Tibial artery (tissue), 4 donors: ENCODE measurements at regions not wholly inside any gene's neighbourhood (a gene's known extent, or its start where the extent isn't known, plus 50 kb on each side); places are given as distances from the start of the nearest gene placed in this dataset.
"Not testable (repeated sequence)": the region's sequence is repeated elsewhere in the genome, so short reads cannot be mapped to it uniquely, and the experiment has no call there.

Experiments used
- DNase-seq, 2 donors: peaks; one replicate each; pipeline ENCODE4 v3.0.0-alpha.2; 2019
- H3K27ac ChIP-seq, 2 donors: fragments of 200-600 bp; sonication (generic) in 1 of 2; 1 replicate in 1 of 2; 2 replicates in 1 of 2; pipeline ENCODE4 v1.5.1; 2018 to 2019; ENCODE audit warnings: mild to moderate bottlenecking in 1 of 2
- H3K27me3 ChIP-seq, 2 donors: fragments of 200-600 bp; sonication (generic) in 1 of 2; one replicate each; pipeline versions ENCODE4 v1.5.1 to v1.6.0; 2016 to 2019
- H3K36me3 ChIP-seq, 3 donors: fragments of 200-600 bp; sonication (generic) in 2 of 3; one replicate each; pipeline ENCODE4 v1.5.1; 2016 to 2019; ENCODE audit warnings: mild to moderate bottlenecking in 2 of 3
- H3K4me1 ChIP-seq, 4 donors: fragments of 200-600 bp; sonication (generic) in 2 of 4; 1 replicate in 3 of 4; 2 replicates in 1 of 4; pipeline ENCODE4 v1.5.1; 2016 to 2019
- H3K4me3 ChIP-seq, 2 donors: fragments of 200-600 bp; sonication (generic) in 1 of 2; 1 replicate in 1 of 2; 2 replicates in 1 of 2; pipeline ENCODE4 v1.5.1; 2018 to 2019; ENCODE audit warnings: mild to moderate bottlenecking in 2 of 2
- H3K9me3 ChIP-seq, 3 donors: fragments of 200-600 bp; sonication (generic) in 1 of 3; one replicate each; pipeline ENCODE4 v1.5.1; 2016 to 2019
- intact Hi-C: fragments of 100-400 bp; cut with DNase I; formaldehyde crosslinking; loops from one replicate; pipeline ENCODE4 v1.15.0; 2023; ENCODE audit warnings: low total_unique reads
- TF ChIP-seq, protein P1 (sequence below), 2 experiments: fragments of 200-600 bp in 1 of 2; fragments of 450-650 bp in 1 of 2; IDR thresholded peaks; one replicate each; pipeline ENCODE4 v1.5.1; 2017 to 2019; ENCODE audit warnings: antibody characterized with exemption in 2 of 2, mild to moderate bottlenecking in 1 of 2, moderate library complexity in 1 of 2

DNA sequence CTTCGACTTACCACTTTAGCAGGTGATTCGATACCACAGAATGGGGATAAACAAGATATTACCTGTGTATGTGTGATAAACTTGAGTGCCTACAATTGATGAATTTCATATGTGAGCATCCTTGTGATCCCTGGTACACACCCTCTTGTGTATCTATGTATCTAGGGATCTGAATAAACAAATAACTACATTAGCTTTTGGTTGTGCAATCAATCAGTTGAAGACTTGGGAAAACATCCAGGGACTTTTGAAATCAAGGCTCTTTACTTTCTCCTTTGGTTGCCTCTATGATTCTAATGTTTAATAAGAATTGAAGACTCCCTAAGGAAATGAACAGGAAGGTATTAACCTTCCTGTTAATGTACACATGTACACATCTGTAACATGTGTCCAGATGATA, 97.3 kb upstream of the DCC start:
- intact Hi-C loops: no loop called here
- Histone ChIP-seq H3K9me3 (no peaks in the 10 kb centered on the region), H3K27me3 (no peaks in the 10 kb centered on the region), H3K27ac (no peak overlapping the region), H3K4me1 (no peaks in the 10 kb centered on the region), H3K36me3 (no peaks in the 10 kb centered on the region), H3K4me3 (no peak overlapping the region)
- TF ChIP-seq, protein P1, sequence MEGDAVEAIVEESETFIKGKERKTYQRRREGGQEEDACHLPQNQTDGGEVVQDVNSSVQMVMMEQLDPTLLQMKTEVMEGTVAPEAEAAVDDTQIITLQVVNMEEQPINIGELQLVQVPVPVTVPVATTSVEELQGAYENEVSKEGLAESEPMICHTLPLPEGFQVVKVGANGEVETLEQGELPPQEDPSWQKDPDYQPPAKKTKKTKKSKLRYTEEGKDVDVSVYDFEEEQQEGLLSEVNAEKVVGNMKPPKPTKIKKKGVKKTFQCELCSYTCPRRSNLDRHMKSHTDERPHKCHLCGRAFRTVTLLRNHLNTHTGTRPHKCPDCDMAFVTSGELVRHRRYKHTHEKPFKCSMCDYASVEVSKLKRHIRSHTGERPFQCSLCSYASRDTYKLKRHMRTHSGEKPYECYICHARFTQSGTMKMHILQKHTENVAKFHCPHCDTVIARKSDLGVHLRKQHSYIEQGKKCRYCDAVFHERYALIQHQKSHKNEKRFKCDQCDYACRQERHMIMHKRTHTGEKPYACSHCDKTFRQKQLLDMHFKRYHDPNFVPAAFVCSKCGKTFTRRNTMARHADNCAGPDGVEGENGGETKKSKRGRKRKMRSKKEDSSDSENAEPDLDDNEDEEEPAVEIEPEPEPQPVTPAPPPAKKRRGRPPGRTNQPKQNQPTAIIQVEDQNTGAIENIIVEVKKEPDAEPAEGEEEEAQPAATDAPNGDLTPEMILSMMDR (IDR thresholded peaks at IDR 0.05): no peak
- no peak for DNase-seq

DNA sequence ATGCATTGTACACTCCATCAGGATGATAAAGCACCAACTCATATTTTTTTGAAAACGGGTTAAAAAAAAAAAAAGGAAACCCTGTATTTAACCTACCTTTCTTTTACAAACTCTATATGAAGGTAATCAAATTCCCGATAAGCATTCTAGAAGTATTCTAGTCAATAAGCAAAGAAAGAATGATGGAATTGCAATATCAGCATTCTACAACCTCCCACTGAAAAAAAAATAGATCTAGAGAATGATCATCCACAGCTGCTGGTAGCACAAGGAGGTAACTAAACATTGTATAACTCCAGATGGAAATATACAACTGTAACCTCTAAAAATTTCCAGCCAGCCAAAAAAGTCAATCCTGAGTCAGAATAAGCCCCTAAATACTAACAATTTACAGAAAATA, 95.3 kb upstream of the DCC start:
- Histone ChIP-seq H3K9me3 (no peaks in the 10 kb centered on the region), H3K4me1 (no peaks in the 10 kb centered on the region), H3K27ac (no peak overlapping the region), H3K4me3 (no peak overlapping the region), H3K27me3 (no peaks in the 10 kb centered on the region), H3K36me3 (no peaks in the 10 kb centered on the region)
- intact Hi-C loops: no loop called here
- TF ChIP-seq, protein P1 (IDR thresholded peaks at IDR 0.05): no peak
- DNase-seq: no peak

DNA sequence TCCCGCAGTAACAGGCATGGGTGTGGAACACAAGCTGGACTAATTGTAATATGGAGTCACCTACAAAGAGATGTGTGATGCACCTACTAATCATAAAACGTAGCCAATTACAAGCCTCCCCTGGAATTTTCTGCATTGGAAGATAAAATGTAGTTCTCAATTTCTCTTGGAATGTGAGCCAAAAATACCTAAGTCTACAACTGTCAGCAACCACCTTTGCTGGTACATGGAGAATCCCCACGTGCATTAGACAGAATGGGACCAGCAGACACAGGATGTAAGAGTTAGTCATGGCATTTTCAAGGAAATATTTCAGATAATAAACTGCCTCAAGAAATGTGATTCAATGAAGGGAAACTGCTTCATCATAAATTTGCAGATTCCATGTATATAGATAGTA, 85.6 kb upstream of the DCC start:
- Histone ChIP-seq H3K27me3 (no peaks in the 10 kb centered on the region), H3K4me1 (no peaks in the 10 kb centered on the region), H3K4me3 (no peak overlapping the region), H3K36me3 (no peaks in the 10 kb centered on the region), H3K27ac (no peak overlapping the region), H3K9me3 (no peaks in the 10 kb centered on the region)
- TF ChIP-seq, protein P1 (IDR thresholded peaks at IDR 0.05): no peak
- intact Hi-C loops: no loop called here
- DNase-seq: no peak

DNA sequence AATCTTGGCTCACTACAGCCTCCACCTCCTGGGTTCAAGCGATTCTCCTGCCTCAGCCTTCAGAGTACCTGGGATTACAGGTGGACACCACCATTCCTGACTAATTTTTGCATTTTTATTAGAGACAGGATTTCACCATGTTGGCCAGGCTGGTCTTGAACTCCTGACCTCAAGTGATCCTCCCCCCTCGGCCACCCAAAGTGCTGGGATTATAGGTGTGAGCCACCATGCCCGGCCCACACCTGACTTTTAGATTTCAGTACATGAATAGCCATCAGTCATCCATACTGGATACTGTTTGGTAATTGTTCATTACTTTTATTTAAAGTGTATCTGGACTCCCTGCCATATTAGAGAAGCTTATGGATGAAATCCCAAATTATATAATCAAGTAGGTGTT, 82.6 kb upstream of the DCC start:
- H3K4me3 ChIP-seq, H3K9me3 ChIP-seq, H3K27me3 ChIP-seq, H3K4me1 ChIP-seq, DNase-seq, H3K27ac ChIP-seq, H3K36me3 ChIP-seq, intact Hi-C loops: not testable (repeated sequence)

DNA sequence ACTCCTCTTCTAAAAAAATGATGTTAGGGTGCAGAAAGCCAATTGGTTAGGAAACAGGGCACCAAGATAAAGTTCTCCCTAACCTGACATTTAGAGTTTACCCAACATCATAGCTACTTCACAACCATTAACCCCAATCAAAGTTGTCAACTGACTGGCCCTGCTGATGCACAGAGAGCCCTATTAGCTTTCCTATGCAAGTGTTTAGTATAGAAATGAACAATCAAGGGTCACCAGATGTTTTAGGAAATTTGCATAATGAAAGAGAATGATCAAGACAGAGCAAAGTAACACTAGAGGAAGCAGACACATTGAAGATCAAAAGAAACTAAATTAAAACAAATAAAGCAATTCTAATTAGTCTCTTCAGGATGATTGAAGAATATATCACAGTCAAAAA, 64.2 kb upstream of the DCC start:
- intact Hi-C loops: no loop called here
- TF ChIP-seq, protein P1 (IDR thresholded peaks at IDR 0.05): no peak
- DNase-seq: no peak
- Histone ChIP-seq H3K9me3 (no peaks in the 10 kb centered on the region), H3K36me3 (no peaks in the 10 kb centered on the region), H3K4me3 (no peak overlapping the region), H3K27ac (no peak overlapping the region), H3K27me3 (no peaks in the 10 kb centered on the region), H3K4me1 (no peaks in the 10 kb centered on the region)

DNA sequence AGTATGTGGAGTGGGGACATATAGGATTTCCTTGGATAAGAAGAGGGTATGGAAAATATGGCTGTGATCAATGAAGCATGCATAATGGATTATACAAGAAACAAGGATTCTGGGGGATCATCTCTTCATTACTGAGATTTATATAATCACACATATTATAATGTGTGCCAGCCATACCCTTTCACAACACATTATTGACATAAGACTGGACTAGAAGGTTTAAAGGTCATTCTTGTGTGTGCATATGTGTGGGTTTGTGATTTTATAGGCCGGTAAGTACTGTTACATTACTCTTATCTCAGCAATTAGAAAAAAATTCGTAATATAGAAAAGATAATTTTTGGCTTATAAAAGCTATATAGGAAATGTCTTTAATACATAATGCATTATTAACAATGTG, 62.2 kb upstream of the DCC start:
- H3K27ac ChIP-seq: no peak overlapping the region
- no peak for DNase-seq
- no peaks in the 10 kb centered on the region for H3K36me3 ChIP-seq
- TF ChIP-seq, protein P1 (IDR thresholded peaks at IDR 0.05): no peak
- H3K4me3 ChIP-seq: no peak overlapping the region
- H3K4me1 ChIP-seq: no peaks in the 10 kb centered on the region
- intact Hi-C loops: no loop called here
- H3K27me3 ChIP-seq: no peaks in the 10 kb centered on the region
- no peaks in the 10 kb centered on the region for H3K9me3 ChIP-seq
